Panc1 (cell line): ENCODE measurements at regions not wholly inside any gene's neighbourhood (a gene's known extent, or its start where the extent isn't known, plus 50 kb on each side); places are given as distances from the start of the nearest gene placed in this dataset.

Experiments used
- CTCF ChIP-seq: fragments of 450-650 bp; IDR thresholded peaks from 2 replicates; pipeline ENCODE4 v1.5.1; 2017; ENCODE audit warnings: mild to moderate bottlenecking
- POLR2AphosphoS5 ChIP-seq: IDR thresholded peaks from 2 replicates; pipeline ENCODE4 v1.6.1; 2012; ENCODE audit warnings: mild to moderate bottlenecking, low read depth, low read length, moderate library complexity
- REST ChIP-seq, 2 experiments: IDR thresholded peaks; 2 replicates each; pipeline ENCODE4 v1.6.1; 2011 to 2012; ENCODE audit warnings: low read depth in 2 of 2, control low read depth in 1 of 2, low read length in 1 of 2, mild to moderate bottlenecking in 1 of 2, moderate library complexity in 1 of 2; ENCODE audit not compliant: insufficient read depth in 1 of 2
- SIN3A ChIP-seq: IDR thresholded peaks from 2 replicates; pipeline ENCODE4 v1.6.1; 2012; ENCODE audit warnings: low read depth, mild to moderate bottlenecking, low read length, moderate library complexity, borderline replicate concordance; ENCODE audit not compliant: insufficient read depth
- TCF7L2 ChIP-seq: IDR thresholded peaks from 2 replicates; pipeline ENCODE4 v1.6.1; 2011; ENCODE audit warnings: mild to moderate bottlenecking, low read depth, low read length, inconsistent platforms

- TF ChIP-seq POLR2AphosphoS5 = no peak
- TF ChIP-seq CTCF = no peak
- TF ChIP-seq SIN3A = no peak
- TF ChIP-seq REST (IDR thresholded peaks at IDR 0.05; ENCODE audit: insufficient read depth in 1 of 2, low read depth in 2 of 2, low read length in 1 of 2) = no peak
- no peak for TF ChIP-seq TCF7L2
Observed at GRCh38 chr10:85542936-85543730, 823.5 kb downstream of the GRID1 start.
